ENCODE measurements at regions not wholly inside any gene's neighbourhood (a gene's known extent, or its start where the extent isn't known, plus 50 kb on each side); places are given as distances from the start of the nearest gene placed in this dataset.

GRCh38 chr2:192288295-192288694 lies 93.6 kb upstream of the TMEFF2 start:
- no peak overlapping the region for H3K4me3 ChIP-seq (ENCODE audit: low read length)
- no peak for DNase-seq (ENCODE audit: low read depth)
- TF ChIP-seq, protein P1, sequence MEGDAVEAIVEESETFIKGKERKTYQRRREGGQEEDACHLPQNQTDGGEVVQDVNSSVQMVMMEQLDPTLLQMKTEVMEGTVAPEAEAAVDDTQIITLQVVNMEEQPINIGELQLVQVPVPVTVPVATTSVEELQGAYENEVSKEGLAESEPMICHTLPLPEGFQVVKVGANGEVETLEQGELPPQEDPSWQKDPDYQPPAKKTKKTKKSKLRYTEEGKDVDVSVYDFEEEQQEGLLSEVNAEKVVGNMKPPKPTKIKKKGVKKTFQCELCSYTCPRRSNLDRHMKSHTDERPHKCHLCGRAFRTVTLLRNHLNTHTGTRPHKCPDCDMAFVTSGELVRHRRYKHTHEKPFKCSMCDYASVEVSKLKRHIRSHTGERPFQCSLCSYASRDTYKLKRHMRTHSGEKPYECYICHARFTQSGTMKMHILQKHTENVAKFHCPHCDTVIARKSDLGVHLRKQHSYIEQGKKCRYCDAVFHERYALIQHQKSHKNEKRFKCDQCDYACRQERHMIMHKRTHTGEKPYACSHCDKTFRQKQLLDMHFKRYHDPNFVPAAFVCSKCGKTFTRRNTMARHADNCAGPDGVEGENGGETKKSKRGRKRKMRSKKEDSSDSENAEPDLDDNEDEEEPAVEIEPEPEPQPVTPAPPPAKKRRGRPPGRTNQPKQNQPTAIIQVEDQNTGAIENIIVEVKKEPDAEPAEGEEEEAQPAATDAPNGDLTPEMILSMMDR (conservative IDR thresholded peaks at IDR 0.05; ENCODE audit: low read length): no peak

DNA sequence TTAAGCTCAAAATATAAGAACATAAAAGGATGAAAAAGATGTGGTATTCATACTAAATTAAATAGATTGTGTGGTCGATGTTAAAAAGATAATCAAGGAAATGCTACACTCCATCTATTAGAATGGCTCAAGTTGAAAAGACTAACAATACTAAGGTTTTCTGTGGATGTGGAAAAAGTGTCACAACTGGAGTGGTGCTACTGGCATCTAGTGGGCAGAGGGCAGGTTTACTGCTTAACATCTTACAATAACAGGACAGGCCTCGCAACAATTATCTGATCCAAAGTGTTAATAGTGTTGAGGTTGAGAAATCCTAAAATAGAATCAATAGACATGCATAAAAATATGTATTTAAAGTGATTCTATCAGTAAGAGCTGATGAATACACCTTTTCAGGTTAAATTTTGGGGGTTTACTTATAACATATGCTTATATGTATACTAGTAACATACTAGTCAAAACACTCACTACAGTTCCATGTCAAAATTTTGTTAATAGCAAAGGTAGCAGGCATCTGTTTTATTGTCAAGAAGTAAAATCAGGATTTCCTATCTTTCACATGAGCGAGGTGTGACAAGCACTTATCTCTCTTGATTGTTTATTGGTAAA lies 91.5 kb upstream of the TMEFF2 start:
- TF ChIP-seq, protein P1 (conservative IDR thresholded peaks at IDR 0.05; ENCODE audit: low read length): peak; percentile 66
- H3K4me3 ChIP-seq (ENCODE audit: low read length): no peak overlapping the region
- DNase-seq (ENCODE audit: low read depth): peak; percentile 45

GRCh38 chr2:192283450-192283849 lies 88.7 kb upstream of the TMEFF2 start:
- TF ChIP-seq, protein P1 (conservative IDR thresholded peaks at IDR 0.05; ENCODE audit: low read length): no peak
- no peak for DNase-seq (ENCODE audit: low read depth)
- no peak overlapping the region for H3K4me3 ChIP-seq (ENCODE audit: low read length)

GRCh38 chr2:192278701-192279100 lies 84.0 kb upstream of the TMEFF2 start:
- TF ChIP-seq, protein P1 (conservative IDR thresholded peaks at IDR 0.05; ENCODE audit: low read length): no peak
- no peak for DNase-seq (ENCODE audit: low read depth)
- no peak overlapping the region for H3K4me3 ChIP-seq (ENCODE audit: low read length)

- no peak for DNase-seq (ENCODE audit: low read depth)
- no peak overlapping the region for H3K4me3 ChIP-seq (ENCODE audit: low read length)
- TF ChIP-seq, protein P1 (conservative IDR thresholded peaks at IDR 0.05; ENCODE audit: low read length): no peak
Measured at GRCh38 chr2:192277494-192278109, 82.9 kb upstream of the TMEFF2 start.

- DNase-seq (ENCODE audit: low read depth): no peak
- TF ChIP-seq, protein P1 (conservative IDR thresholded peaks at IDR 0.05; ENCODE audit: low read length): no peak
- no peak overlapping the region for H3K4me3 ChIP-seq (ENCODE audit: low read length)
Measured at GRCh38 chr2:192275632-192276031, 80.9 kb upstream of the TMEFF2 start.

DNA sequence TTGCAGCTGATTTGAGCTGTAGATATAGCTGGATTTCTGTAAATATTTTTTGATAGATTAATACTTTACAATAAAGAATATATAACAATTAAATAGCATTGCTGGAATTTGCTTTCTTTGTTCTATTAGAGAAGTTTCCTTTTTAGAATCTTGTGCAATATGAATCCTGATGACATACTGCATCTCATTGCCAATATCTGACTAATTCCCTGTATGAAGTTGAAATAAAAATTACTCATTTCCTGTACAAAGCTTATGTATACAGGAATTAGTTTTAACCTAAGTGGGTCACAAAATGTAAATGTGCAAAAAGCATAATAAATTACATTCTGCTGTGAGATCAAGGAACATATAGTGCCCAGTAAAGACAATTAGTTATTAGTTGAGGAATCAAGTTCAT lies 72.8 kb upstream of the TMEFF2 start:
- DNase-seq (ENCODE audit: low read depth): peak; percentile 72

More for the DNA sequence above, 72.8 kb upstream of the TMEFF2 start:
- H3K4me3 ChIP-seq (ENCODE audit: low read length): no peak overlapping the region
- TF ChIP-seq, protein P1 (conservative IDR thresholded peaks at IDR 0.05; ENCODE audit: low read length): no peak
